ENCODE measurements at regions not wholly inside any gene's neighbourhood (a gene's known extent, or its start where the extent isn't known, plus 50 kb on each side); places are given as distances from the start of the nearest gene placed in this dataset.

GRCh38 chr12:67161322-67161918 lies 107.7 kb upstream of the CAND1 start:
- Histone ChIP-seq H3K27me3 (ENCODE audit: control insufficient read depth in 1 of 2, insufficient read depth in 2 of 2, low read length in 1 of 2) (no peaks in the 10 kb centered on the region), H3K36me3 (ENCODE audit: control insufficient read depth in 1 of 2, insufficient read depth in 2 of 2, low read length in 1 of 2) (no peaks in the 10 kb centered on the region), H3K9me3 (ENCODE audit: control insufficient read depth, low read length) (no peaks in the 10 kb centered on the region), H3K4me3 (ENCODE audit: low read length in 2 of 2) (no peak overlapping the region), H3K27ac (ENCODE audit: low read depth in 1 of 2, low read length in 2 of 2) (no peak overlapping the region), H3K4me1 (ENCODE audit: control insufficient read depth in 1 of 2, insufficient read depth in 2 of 2, low read length in 2 of 2) (no peaks in the 10 kb centered on the region)
- DNase-seq (no peak), ATAC-seq (ENCODE audit: low FRiP score) (no peak)
- WGBS, 2 donors: 86% methylated on average over 6 of the region's 6 CpGs
- intact Hi-C loops (cut with DNase I): no loop called here

GRCh38 chr12:67173258-67173657 lies 95.9 kb upstream of the CAND1 start:
- no peaks in the 10 kb centered on the region for H3K36me3 ChIP-seq (ENCODE audit: control insufficient read depth in 1 of 2, insufficient read depth in 2 of 2, low read length in 1 of 2)
- H3K27ac ChIP-seq (ENCODE audit: low read depth in 1 of 2, low read length in 2 of 2): no peak overlapping the region
- 54 to 56% methylated on average over 2 of the region's 2 CpGs for WGBS, 2 donors
- H3K4me3 ChIP-seq (ENCODE audit: low read length in 2 of 2): no peak overlapping the region
- H3K9me3 ChIP-seq (ENCODE audit: control insufficient read depth, low read length): no peaks in the 10 kb centered on the region
- DNase-seq (no peak), ATAC-seq (ENCODE audit: low FRiP score) (peak; percentile 15)
- H3K4me1 ChIP-seq (ENCODE audit: control insufficient read depth in 1 of 2, insufficient read depth in 2 of 2, low read length in 2 of 2): no peaks in the 10 kb centered on the region
- H3K27me3 ChIP-seq (ENCODE audit: control insufficient read depth in 1 of 2, insufficient read depth in 2 of 2, low read length in 1 of 2): no peaks in the 10 kb centered on the region
- intact Hi-C loops (cut with DNase I): no loop called here

GRCh38 chr12:67182551-67182950 lies 86.6 kb upstream of the CAND1 start:
- DNase-seq (no peak), ATAC-seq (ENCODE audit: low FRiP score) (no peak)
- Histone ChIP-seq H3K27me3 (ENCODE audit: control insufficient read depth in 1 of 2, insufficient read depth in 2 of 2, low read length in 1 of 2) (no peaks in the 10 kb centered on the region), H3K4me3 (ENCODE audit: low read length in 2 of 2) (no peak overlapping the region), H3K4me1 (ENCODE audit: control insufficient read depth in 1 of 2, insufficient read depth in 2 of 2, low read length in 2 of 2) (no peaks in the 10 kb centered on the region), H3K36me3 (ENCODE audit: control insufficient read depth in 1 of 2, insufficient read depth in 2 of 2, low read length in 1 of 2) (no peaks in the 10 kb centered on the region), H3K27ac (ENCODE audit: low read depth in 1 of 2, low read length in 2 of 2) (no peak overlapping the region), H3K9me3 (ENCODE audit: control insufficient read depth, low read length) (no peaks in the 10 kb centered on the region)
- WGBS, 2 donors: 69 to 78% methylated on average over 2 of the region's 2 CpGs
- intact Hi-C loops (cut with DNase I): no loop called here

DNA sequence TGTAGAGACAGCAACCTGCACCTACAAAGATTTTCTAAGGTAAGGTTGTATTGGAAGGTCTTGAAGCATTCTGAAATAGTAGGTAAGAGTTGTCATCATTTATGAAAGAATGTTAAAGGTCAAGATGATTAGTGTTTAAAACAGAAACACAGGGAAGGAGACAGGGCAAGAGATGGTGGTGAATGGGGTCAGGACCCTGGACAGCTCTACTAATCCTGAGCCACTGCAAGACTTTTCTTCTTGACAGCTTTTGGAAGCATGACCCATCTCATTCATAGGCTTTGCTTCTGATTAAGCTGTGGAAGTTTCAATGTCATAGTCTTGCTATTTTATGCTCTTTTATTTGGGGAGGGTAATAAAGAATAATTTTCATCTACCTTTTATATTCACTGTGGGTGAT lies 75.5 kb upstream of the CAND1 start:
- H3K4me3 ChIP-seq (ENCODE audit: low read length in 2 of 2): no peak overlapping the region
- H3K27me3 ChIP-seq (ENCODE audit: control insufficient read depth in 1 of 2, insufficient read depth in 2 of 2, low read length in 1 of 2): no peaks in the 10 kb centered on the region
- ATAC-seq (ENCODE audit: low FRiP score) (no peak), DNase-seq (no peak)
- H3K27ac ChIP-seq (ENCODE audit: low read depth in 1 of 2, low read length in 2 of 2): no peak overlapping the region
- H3K36me3 ChIP-seq (ENCODE audit: control insufficient read depth in 1 of 2, insufficient read depth in 2 of 2, low read length in 1 of 2): no peaks in the 10 kb centered on the region
- no peaks in the 10 kb centered on the region for H3K4me1 ChIP-seq (ENCODE audit: control insufficient read depth in 1 of 2, insufficient read depth in 2 of 2, low read length in 2 of 2)
- H3K9me3 ChIP-seq (ENCODE audit: control insufficient read depth, low read length): no peaks in the 10 kb centered on the region
- intact Hi-C loops (cut with DNase I): no loop called here

- 0 to 45% methylated on average over 1 of the region's 1 CpG for WGBS, 2 donors
- Histone ChIP-seq H3K27me3 (ENCODE audit: control insufficient read depth in 1 of 2, insufficient read depth in 2 of 2, low read length in 1 of 2) (no peaks in the 10 kb centered on the region), H3K4me1 (ENCODE audit: control insufficient read depth in 1 of 2, insufficient read depth in 2 of 2, low read length in 2 of 2) (no peaks in the 10 kb centered on the region), H3K27ac (ENCODE audit: low read depth in 1 of 2, low read length in 2 of 2) (no peak overlapping the region), H3K4me3 (ENCODE audit: low read length in 2 of 2) (no peak overlapping the region), H3K9me3 (ENCODE audit: control insufficient read depth, low read length) (no peaks in the 10 kb centered on the region), H3K36me3 (ENCODE audit: control insufficient read depth in 1 of 2, insufficient read depth in 2 of 2, low read length in 1 of 2) (no peaks in the 10 kb centered on the region)
- ATAC-seq (ENCODE audit: low FRiP score) (no peak), DNase-seq (no peak)
- intact Hi-C loops (cut with DNase I): no loop called here
Measured at GRCh38 chr12:67200386-67200785, 68.8 kb upstream of the CAND1 start.

DNA sequence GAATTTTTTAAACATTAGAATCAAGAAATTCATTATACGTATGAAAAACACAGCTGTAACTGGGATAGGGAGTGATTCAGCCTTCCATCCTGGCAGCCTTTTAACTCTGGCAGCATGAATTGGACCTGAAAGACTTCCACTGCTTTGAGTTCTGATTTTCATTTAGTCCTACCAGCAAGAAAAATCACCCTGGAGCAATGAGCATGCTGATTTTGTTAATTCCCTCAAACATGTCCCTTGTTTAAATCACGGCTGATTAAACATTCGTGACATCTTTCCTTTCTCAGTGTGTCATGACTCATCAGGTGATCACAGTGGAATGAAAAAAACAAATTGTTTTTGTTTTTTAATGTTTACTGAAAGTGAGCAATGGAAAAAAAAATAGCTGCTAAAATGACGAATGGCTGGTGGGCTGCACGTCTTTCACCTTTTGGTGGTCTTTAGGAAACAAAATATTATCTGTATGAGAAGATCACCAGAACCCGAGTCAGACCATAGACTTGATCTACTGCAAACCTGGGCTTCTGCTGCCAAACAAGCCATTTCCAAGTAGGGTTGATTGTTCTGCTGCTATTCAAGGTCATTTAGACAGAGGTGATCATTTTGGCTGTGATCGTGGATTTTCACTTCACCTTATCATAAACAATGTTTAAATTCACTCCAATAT lies 67.0 kb upstream of the CAND1 start:
- intact Hi-C loops (cut with DNase I): no loop called here
- no peak overlapping the region for H3K27ac ChIP-seq (ENCODE audit: low read depth in 1 of 2, low read length in 2 of 2)
- ATAC-seq (ENCODE audit: low FRiP score): no peak
- H3K4me1 ChIP-seq (ENCODE audit: control insufficient read depth in 1 of 2, insufficient read depth in 2 of 2, low read length in 2 of 2): no peaks in the 10 kb centered on the region
- H3K36me3 ChIP-seq (ENCODE audit: control insufficient read depth in 1 of 2, insufficient read depth in 2 of 2, low read length in 1 of 2): no peaks in the 10 kb centered on the region
- 53 to 57% methylated on average over 7 of the region's 7 CpGs for WGBS, 2 donors
- no peaks in the 10 kb centered on the region for H3K27me3 ChIP-seq (ENCODE audit: control insufficient read depth in 1 of 2, insufficient read depth in 2 of 2, low read length in 1 of 2)
- DNase-seq: no peak
- no peaks in the 10 kb centered on the region for H3K9me3 ChIP-seq (ENCODE audit: control insufficient read depth, low read length)
- no peak overlapping the region for H3K4me3 ChIP-seq (ENCODE audit: low read length in 2 of 2)

GRCh38 chr12:67202678-67203012 lies 66.5 kb upstream of the CAND1 start:
- WGBS, 2 donors: 82 to 83% methylated on average over 3 of the region's 3 CpGs
- no peaks in the 10 kb centered on the region for H3K9me3 ChIP-seq (ENCODE audit: control insufficient read depth, low read length)
- DNase-seq (no peak), ATAC-seq (ENCODE audit: low FRiP score) (no peak)
- no peaks in the 10 kb centered on the region for H3K36me3 ChIP-seq (ENCODE audit: control insufficient read depth in 1 of 2, insufficient read depth in 2 of 2, low read length in 1 of 2)
- intact Hi-C loops (cut with DNase I): no loop called here
- H3K4me3 ChIP-seq (ENCODE audit: low read length in 2 of 2): no peak overlapping the region
- no peaks in the 10 kb centered on the region for H3K27me3 ChIP-seq (ENCODE audit: control insufficient read depth in 1 of 2, insufficient read depth in 2 of 2, low read length in 1 of 2)
- no peak overlapping the region for H3K27ac ChIP-seq (ENCODE audit: low read depth in 1 of 2, low read length in 2 of 2)
- no peaks in the 10 kb centered on the region for H3K4me1 ChIP-seq (ENCODE audit: control insufficient read depth in 1 of 2, insufficient read depth in 2 of 2, low read length in 2 of 2)

GRCh38 chr12:67208281-67209067 lies 60.7 kb upstream of the CAND1 start:
- no peak for ATAC-seq (ENCODE audit: low FRiP score)
- intact Hi-C loops (cut with DNase I): no loop called here
- 15 to 38% methylated on average over 8 of the region's 8 CpGs for WGBS, 2 donors

DNA sequence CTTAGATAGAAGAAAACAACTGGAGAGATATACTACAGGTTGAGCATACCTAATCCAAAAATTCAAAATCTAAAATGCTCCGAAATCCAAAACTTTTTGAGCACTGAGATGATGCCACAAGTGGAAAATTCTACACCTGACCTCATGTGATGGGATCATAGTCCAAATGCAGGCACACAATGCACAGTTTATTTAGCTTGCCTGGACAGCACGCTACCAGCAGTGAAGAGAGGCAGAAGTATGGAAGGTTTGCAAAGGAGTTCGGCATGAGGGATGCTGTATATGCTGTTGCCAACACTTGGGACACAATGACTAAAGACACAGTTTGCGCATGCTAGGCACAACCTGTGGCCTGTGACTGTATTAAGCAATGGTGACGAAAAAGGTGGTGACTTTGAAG lies 58.1 kb upstream of the CAND1 start:
- Histone ChIP-seq H3K4me3 (ENCODE audit: low read length in 2 of 2) (no peak overlapping the region), H3K27me3 (ENCODE audit: control insufficient read depth in 1 of 2, insufficient read depth in 2 of 2, low read length in 1 of 2) (no peaks in the 10 kb centered on the region), H3K27ac (ENCODE audit: low read depth in 1 of 2, low read length in 2 of 2) (no peak overlapping the region), H3K36me3 (ENCODE audit: control insufficient read depth in 1 of 2, insufficient read depth in 2 of 2, low read length in 1 of 2) (no peaks in the 10 kb centered on the region), H3K4me1 (ENCODE audit: control insufficient read depth in 1 of 2, insufficient read depth in 2 of 2, low read length in 2 of 2) (no peaks in the 10 kb centered on the region), H3K9me3 (ENCODE audit: control insufficient read depth, low read length) (no peaks in the 10 kb centered on the region)
- no peak for DNase-seq
- no peak for ATAC-seq (ENCODE audit: low FRiP score)
- 76 to 78% methylated on average over 5 of the region's 5 CpGs for WGBS, 2 donors
- intact Hi-C loops (cut with DNase I): no loop called here

More at GRCh38 chr12:67208281-67209067, 60.7 kb upstream of the CAND1 start:
- Histone ChIP-seq H3K4me3 (ENCODE audit: low read length in 2 of 2) (no peak overlapping the region), H3K9me3 (ENCODE audit: control insufficient read depth, low read length) (no peaks in the 10 kb centered on the region), H3K27me3 (ENCODE audit: control insufficient read depth in 1 of 2, insufficient read depth in 2 of 2, low read length in 1 of 2) (no peaks in the 10 kb centered on the region), H3K27ac (ENCODE audit: low read depth in 1 of 2, low read length in 2 of 2) (no peak overlapping the region), H3K36me3 (ENCODE audit: control insufficient read depth in 1 of 2, insufficient read depth in 2 of 2, low read length in 1 of 2) (no peaks in the 10 kb centered on the region), H3K4me1 (ENCODE audit: control insufficient read depth in 1 of 2, insufficient read depth in 2 of 2, low read length in 2 of 2) (no peaks in the 10 kb centered on the region)
- DNase-seq: no peak
